ENCODE measurements at regions not wholly inside any gene's neighbourhood (a gene's known extent, or its start where the extent isn't known, plus 50 kb on each side); places are given as distances from the start of the nearest gene placed in this dataset.

DNA sequence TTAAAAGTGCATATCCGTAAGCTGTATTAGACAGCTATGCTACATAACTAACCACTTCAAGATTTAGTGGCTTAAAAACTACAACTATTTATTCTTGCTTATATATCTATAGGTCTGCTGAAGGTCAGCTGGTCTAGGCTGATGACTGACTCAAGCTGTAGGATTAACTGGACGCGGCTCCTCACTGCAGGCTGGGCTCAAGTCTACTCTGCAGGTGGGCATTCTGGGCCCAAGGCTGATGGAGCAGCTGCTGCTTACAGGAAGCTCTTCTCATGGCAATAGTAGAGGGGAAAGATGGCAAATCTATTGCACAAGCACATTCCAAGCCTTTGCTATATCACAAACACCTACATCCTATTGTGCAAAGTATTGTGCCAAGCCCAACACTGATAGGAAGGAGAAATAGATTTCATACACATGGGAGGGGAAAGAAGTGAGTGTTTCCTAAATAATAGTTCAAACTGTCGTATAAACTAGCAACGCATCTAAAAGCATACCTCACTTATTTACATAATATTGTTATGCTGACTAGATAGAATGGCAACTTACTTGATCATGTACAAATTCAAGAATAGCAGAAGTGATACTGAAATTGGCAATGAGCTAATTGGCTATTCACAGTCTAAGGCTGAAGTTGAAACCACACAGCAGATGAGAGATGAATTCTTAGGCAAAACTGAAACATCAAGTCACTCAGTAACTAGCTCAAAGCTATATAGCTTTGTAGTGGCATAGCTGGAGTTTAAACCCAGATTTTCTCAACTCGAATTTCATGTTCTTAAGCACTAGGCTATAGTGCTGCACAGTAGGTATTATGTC lies 263.8 kb downstream of the NKX6-1 start:
- Histone ChIP-seq H3K36me3 (no peaks in the 10 kb centered on the region), H3K27ac (no peak overlapping the region), H3K27me3 (no peaks in the 10 kb centered on the region), H3K4me3 (no peak overlapping the region), H3K4me1 (no peaks in the 10 kb centered on the region), H3K9me3 (no peaks in the 10 kb centered on the region)
- TF ChIP-seq POLR2A (IDR thresholded peaks at IDR 0.05) = no peak
- TF ChIP-seq, protein P1, sequence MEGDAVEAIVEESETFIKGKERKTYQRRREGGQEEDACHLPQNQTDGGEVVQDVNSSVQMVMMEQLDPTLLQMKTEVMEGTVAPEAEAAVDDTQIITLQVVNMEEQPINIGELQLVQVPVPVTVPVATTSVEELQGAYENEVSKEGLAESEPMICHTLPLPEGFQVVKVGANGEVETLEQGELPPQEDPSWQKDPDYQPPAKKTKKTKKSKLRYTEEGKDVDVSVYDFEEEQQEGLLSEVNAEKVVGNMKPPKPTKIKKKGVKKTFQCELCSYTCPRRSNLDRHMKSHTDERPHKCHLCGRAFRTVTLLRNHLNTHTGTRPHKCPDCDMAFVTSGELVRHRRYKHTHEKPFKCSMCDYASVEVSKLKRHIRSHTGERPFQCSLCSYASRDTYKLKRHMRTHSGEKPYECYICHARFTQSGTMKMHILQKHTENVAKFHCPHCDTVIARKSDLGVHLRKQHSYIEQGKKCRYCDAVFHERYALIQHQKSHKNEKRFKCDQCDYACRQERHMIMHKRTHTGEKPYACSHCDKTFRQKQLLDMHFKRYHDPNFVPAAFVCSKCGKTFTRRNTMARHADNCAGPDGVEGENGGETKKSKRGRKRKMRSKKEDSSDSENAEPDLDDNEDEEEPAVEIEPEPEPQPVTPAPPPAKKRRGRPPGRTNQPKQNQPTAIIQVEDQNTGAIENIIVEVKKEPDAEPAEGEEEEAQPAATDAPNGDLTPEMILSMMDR (IDR thresholded peaks at IDR 0.05 in 4 of 5, conservative IDR thresholded peaks at IDR 0.05 in 1 of 5) = no peak
- ATAC-seq (no peak), DNase-seq (no peak)
- in situ Hi-C loops (cut with MboI; ENCODE audit: low sequenced_read_pairs in 4 of 4) (no loop called here), intact Hi-C loops (cut with DNase I; ENCODE audit: low total_unique reads) (no loop called here)

DNA sequence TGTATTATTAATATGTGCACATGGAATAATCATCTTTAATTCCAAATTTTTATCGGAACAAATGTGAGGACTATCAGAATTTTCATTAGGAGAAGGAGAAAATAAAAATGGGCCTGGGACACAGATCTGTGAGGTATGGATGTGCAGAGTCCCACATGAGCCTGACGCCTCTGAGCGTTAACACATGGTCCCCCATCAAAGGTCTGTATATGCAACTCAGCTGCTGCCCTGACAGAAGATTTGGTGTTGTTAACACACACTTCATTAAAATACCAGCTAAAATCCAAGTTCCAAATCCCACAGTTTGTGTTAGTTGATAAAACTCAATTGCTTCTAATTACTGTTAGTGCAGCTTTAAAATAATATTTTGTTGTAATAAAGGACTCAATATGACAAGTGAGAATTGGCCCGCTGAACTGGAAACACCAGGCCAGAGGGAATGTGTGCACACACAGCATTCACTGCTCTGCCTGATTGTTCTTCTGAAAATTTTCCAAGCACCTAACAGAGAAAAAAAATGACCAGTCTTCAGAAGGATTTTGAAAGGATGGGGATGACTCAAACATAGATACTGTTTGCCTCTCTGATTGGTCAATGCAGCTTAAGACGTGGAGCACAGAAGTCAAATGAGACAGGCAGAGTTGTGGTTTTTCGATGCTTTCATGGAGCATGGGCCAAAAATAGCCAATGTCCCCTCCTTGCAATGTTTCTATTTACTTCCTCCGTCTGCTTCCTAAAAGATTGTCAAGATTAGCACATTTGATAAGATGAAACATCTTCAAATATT lies 266.6 kb downstream of the NKX6-1 start:
- Histone ChIP-seq H3K9me3 (no peaks in the 10 kb centered on the region), H3K27me3 (no peaks in the 10 kb centered on the region), H3K4me1 (no peaks in the 10 kb centered on the region), H3K4me3 (no peak overlapping the region), H3K36me3 (no peaks in the 10 kb centered on the region), H3K27ac (no peak overlapping the region)
- ATAC-seq = no peak
- TF ChIP-seq POLR2A (IDR thresholded peaks at IDR 0.05) = no peak
- TF ChIP-seq, protein P1 (IDR thresholded peaks at IDR 0.05 in 4 of 5, conservative IDR thresholded peaks at IDR 0.05 in 1 of 5) = no peak
- DNase-seq = no peak
- in situ Hi-C loops (cut with MboI; ENCODE audit: low sequenced_read_pairs in 4 of 4) = no loop called here
- intact Hi-C loops (cut with DNase I; ENCODE audit: low total_unique reads) = no loop called here

DNA sequence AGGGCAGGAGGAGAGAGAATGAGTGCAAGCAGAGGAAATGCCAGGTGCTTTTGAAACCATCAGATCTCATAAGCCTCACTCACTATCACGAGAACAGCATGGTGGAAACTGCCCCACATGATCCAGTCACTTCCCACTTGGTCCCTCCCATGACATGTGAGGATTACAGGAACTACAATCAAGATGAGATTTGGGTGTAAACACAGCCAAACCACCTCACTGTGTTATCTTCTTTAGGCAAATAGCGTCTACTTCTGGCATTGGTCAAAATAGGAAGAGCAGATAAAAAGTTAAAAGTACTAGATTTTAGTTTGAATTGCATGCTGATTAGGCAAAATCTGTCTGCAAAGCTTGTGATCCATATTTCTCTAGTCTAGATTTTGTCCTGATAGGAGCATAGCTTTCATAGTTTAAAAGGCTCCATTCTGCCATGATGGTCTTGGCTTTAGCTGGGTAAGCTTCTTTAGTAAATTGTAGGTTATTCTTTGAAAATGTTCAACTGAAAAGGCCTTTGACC lies 267.5 kb downstream of the NKX6-1 start:
- in situ Hi-C loops (cut with MboI; ENCODE audit: low sequenced_read_pairs in 4 of 4) (no loop called here), intact Hi-C loops (cut with DNase I; ENCODE audit: low total_unique reads) (no loop called here)
- Histone ChIP-seq H3K4me3 (no peak overlapping the region), H3K36me3 (no peaks in the 10 kb centered on the region), H3K27me3 (no peaks in the 10 kb centered on the region), H3K27ac (no peak overlapping the region), H3K4me1 (no peaks in the 10 kb centered on the region), H3K9me3 (no peaks in the 10 kb centered on the region)
- no peak for TF ChIP-seq POLR2A (IDR thresholded peaks at IDR 0.05)
- TF ChIP-seq, protein P1 (IDR thresholded peaks at IDR 0.05 in 4 of 5, conservative IDR thresholded peaks at IDR 0.05 in 1 of 5) = no peak
- ATAC-seq = no peak
- DNase-seq = no peak

DNA sequence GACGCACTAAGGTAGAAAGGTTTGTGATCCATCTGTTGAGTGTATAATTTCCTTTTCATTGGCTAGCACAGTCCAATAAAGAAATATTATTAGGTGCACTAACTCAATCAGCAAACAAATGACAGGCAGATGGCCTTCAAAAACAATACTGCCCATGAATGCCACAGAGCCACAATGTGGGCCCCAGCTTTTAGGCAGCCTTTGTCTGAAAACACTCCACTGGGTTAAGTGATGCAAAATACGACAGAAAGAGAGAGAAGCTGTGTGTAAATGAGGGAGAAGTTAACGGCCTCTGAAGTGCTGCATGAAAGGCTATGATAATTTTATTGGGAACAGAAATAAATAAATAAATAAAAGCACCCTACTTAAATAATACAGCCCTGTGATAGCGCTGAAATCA lies 274.6 kb downstream of the NKX6-1 start:
- in situ Hi-C loops (cut with MboI; ENCODE audit: low sequenced_read_pairs in 4 of 4) = no loop called here
- DNase-seq (no peak), ATAC-seq (no peak)
- Histone ChIP-seq H3K36me3 (no peaks in the 10 kb centered on the region), H3K27ac (no peak overlapping the region), H3K4me3 (no peak overlapping the region), H3K9me3 (no peaks in the 10 kb centered on the region), H3K27me3 (no peaks in the 10 kb centered on the region), H3K4me1 (no peaks in the 10 kb centered on the region)
- intact Hi-C loops (cut with DNase I; ENCODE audit: low total_unique reads) = no loop called here
- TF ChIP-seq, protein P1 (IDR thresholded peaks at IDR 0.05 in 4 of 5, conservative IDR thresholded peaks at IDR 0.05 in 1 of 5) = no peak
- no peak for TF ChIP-seq POLR2A (IDR thresholded peaks at IDR 0.05)
